HG02798 (cell line): ENCODE measurements at regions not wholly inside any gene's neighbourhood (a gene's known extent, or its start where the extent isn't known, plus 50 kb on each side); places are given as distances from the start of the nearest gene placed in this dataset.

Source experiments
- ATAC-seq: cut with Tn5 transposase; IDR thresholded peaks from one replicate; pipeline ENCODE4 v1.9.1; 2021; ENCODE audit warnings: mild to moderate bottlenecking; ENCODE audit not compliant: unreplicated experiment, poor library complexity

DNA sequence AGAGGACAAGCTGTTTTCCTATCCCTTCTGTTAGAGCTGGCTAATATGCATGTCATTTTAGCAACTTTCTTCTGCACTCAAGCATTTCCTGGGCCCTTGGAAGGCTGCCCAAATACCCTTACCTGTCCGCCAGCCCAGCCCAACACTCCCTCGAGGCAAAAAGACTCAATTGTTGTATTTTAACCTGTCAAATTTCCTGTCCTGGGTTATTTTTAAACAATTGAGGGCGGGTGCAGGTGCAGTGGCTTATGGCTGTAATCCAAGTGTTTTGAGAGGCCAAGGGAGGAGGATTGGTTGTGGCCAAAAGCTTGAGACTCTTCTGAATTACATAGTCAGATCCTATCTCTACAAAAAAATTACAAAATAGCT lies 125.0 kb upstream of the ARHGAP28 start:
- ATAC-seq: no peak

DNA sequence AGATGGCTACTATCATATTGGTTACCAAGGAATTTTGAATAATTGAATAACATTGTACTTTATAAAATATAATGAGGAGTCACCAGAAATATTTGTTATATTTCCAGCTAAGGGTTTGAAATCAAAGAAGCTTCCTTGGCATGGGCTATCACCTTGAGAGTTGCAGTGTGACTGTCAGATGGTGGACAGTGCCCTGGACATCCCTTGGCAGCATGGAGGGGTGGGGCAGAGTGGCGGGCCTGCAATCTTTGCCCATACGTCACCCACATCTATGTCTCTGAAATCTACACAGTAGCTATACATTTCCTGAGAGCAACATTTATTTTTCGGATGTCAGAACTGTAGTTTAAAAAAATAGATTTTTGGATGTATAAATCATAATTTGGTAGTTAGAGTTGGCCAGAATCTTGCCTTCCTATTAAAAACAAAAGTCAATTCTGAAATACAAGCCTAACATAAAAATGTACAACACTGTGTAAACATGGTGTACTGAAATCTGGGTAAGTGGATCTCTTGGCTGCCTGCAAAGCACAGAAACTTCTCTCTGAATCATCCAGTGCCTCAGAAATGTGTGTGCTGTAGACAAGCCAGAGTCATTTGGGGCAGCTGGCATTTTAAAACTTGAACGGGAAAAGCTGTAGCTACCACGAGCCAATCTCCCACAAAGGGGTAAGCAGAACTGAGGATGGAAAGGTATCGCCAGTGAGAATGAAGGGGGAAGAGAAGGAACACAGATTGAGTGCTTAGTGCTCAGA lies 124.2 kb upstream of the ARHGAP28 start:
- no peak for ATAC-seq

DNA sequence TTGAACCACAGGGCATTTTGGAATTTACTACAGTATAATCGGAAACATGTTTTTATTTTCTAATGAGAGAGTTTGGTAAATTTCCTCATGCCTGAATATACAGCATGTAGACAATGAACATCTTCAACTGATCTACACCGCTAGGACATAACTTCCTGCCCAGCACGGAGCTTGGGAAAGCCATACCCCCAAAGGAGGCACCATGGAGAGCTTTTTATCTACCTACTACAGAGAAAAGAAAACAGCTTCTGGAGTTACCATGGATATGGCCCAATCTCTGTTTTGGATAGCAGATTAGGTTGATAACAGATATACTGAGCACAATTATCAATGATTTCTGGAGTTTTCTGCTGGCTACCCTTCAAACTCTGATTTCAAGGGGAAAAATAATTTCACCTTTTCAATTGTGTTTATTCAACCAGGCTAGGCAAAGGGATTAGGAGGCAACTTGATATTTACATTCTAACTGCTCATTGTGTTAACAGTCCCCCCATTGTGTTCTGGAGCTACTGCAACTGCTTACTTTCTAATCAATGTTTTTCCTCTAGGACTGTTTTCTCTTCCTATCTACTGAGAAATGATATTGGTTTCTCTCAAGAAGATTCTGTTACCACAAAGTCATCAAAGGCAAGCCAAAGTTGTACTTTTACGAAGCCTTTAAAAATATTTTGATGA lies 123.0 kb upstream of the ARHGAP28 start:
- no peak for ATAC-seq

DNA sequence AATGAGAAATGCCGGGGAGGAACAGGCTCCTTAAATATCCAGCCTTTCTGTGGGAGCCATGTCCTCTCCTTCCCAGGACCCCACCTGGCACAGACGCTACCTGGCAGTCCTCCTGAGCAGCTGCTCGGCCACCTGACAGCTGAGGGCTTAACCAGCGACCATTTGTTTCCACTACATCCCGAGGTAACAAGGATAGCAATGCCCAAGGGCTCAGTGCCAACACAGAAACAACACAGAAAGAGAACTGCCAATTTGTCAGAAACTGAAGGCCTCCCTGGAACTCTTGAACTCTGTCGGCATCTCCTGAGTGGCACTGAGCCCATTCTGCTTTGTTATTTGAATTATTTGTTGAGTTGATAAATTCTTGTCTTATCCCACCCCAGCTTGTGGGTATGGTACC lies 122.2 kb upstream of the ARHGAP28 start:
- no peak for ATAC-seq

DNA sequence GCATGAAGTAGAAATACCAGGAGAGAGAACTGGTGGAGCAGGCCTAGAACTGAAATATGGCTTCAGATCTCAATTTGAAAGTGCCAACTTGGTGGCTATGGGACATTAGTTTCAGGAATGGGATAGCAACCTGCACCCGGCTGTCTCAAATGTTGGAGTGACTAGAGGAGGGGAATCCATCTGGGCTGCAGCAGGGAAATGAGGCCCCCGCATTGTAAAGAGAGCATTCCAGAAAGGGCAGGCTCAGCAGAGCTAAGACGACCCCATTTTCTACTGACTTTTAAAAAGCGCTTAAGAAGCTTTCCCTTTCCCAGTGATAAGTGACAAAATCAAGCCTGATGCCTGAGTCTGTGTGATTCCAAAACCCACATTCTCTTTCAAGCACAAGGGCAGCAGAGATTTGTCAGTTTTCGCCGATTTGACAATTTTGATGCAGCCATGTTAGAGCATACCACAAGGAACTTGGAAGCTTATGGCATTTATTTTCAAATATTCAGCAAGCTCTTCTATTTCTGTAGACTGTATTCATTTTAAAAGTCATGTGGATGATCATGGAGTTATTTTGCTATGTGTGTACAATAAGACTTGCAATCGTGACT lies 119.8 kb upstream of the ARHGAP28 start:
- ATAC-seq: no peak

DNA sequence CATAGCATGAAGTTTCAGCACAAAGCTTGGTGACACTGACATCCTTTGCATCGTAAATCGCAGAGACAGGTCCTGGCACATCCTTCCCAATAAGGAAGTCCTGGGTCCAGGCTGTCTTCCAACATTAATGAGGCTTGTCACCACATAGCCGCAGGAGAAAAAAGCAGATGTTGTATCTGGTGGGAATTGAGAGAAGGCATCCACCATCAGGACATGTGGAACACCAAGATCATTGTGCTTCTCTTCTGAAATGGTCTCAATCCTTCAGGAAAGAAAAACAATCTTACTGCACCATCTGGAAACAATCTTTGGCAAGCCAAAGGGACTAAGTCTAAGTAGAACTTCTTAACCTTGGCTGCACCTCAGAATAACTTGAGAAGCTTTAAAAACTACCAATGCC lies 119.0 kb upstream of the ARHGAP28 start:
- no peak for ATAC-seq

DNA sequence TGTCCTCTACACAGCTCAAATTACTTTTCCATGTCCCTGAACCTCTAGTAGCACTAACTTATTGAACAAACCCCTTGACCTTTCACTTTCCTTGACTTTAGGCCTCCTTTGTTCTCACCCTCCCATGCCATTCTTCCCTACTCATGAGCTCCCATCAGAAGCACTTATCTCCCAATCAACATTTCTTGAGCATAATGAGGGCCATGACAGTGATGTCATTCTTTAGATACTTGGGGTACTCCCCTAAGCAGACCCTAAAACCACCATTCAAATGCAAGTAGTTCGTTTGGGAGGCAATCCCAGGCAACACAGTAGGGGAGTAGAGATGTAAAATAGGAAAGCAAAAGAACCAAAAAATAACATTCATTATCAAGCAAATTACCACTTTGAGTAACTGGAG lies 115.9 kb upstream of the ARHGAP28 start:
- no peak for ATAC-seq

DNA sequence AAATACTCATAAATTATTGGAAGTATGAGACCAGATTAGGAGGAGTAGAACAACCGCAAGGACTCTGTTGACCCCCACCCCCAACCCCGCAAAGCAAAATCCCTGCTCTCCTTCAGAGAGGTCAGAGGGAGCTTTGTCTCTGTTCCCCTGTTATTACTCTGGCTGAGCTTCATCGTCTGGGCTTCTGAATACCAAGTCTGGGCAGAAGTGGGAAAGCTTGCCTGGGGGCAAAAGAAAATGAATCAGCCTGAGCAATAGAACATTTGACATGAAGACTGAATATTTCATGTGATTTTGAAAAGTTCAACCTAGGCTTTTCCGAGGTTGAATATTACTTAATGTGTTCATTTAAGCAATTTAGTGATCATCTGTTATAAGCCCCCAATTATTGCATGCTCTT lies 114.6 kb upstream of the ARHGAP28 start:
- ATAC-seq: no peak

DNA sequence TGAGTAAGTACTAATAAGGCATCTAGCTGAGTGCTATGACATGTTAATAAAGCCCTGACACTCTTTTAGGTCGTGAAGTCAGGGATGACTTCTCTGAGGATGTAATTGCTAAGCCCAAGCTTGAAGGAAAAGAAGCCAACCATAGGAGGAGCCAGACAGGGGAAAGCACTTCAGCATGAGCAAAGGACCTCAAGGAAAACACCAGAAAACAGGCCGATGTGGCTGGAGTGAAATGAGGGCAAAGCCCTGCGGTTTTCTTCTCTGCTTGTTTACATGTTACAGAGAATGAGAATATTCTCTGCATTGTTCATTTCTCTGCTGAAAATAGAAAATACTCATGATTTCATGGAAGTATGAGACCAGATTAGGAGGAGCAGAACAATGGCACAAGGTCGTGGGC lies 112.5 kb upstream of the ARHGAP28 start:
- ATAC-seq: no peak

DNA sequence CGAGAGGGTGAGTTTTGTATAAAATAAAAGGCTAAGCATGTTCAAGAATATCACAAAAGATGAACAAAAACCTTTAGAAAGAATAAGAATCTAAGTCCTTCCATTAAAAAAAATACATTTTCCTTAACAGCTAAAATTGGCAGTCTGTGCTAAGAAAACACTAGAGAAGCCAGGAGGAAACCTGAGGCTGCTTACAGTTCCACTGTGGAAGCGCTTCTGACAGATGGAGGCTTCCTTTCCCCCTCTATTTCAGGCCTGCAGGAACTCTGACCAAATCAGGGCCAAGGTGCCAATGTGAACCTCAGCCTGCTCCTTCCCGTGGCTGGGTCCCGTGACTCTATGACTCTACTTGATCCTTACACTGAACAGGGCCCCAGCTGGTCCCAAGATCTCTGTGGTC lies 108.1 kb upstream of the ARHGAP28 start:
- ATAC-seq: no peak

DNA sequence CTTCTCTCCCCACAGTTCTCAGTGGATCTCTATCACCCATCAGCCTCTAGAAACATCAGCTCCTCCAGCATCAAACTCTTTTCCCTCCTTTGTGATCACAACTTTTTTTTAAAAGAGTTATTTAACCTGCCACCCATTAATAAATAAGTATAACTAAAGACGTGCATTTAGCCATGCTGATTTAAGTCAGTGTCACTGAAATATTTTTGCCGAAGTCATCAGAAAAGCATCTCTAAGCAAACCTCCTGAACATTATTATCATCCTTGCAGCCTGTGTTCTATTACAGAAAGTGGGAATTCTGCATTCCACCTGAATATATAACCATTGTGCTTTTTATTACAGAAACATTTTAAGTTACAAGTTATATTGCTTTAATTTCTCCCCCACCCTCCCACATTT lies 106.2 kb upstream of the ARHGAP28 start:
- no peak for ATAC-seq

DNA sequence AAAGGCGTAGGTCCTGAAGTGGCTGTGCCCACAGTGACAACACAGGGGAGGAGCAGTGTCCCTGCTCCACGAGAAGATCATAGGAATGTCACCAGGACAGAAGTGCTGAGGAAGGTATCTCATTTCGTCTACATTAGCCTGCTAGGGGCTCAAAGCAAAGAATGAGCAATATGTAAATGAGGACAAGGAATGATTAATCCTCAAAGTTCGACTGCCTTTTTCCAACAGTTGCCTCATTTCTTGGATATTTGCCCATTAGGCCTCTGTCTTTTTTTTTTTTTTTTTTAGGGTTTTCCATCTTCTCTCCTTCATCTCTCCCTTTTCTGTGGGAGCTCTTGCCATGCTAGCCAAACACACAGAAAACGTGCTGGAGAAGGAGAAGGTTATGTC lies 105.2 kb upstream of the ARHGAP28 start:
- no peak for ATAC-seq

DNA sequence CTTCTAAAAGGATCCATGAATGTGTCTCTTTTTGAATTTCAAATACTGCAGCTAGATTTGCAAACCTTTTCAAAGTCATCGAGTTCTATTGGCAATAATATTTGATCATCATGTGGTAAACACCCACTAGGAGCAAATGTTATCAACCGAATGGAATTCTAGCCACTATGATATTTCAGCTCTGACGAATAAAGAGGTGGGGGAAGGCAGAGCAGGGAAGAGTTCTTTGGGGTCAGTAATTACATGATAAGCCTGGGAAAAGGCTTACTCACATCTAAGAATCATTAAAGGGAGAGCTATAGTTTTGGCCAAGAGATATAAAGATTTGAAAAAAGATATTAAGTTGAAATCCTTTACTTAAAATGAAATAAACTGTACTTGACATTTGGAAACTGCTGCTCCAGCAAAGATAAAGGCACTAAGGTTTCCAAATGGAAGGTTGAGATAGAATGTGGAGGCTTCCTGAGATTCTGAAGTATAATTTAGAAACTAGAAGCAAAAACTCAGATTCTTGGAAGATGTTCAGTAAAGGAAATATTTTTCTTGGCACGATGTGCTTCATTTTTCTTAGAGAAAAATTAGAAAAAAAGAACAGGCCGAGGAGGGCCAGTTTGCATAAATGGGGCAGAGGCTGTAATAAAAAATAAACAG lies 104.7 kb upstream of the ARHGAP28 start:
- no peak for ATAC-seq

DNA sequence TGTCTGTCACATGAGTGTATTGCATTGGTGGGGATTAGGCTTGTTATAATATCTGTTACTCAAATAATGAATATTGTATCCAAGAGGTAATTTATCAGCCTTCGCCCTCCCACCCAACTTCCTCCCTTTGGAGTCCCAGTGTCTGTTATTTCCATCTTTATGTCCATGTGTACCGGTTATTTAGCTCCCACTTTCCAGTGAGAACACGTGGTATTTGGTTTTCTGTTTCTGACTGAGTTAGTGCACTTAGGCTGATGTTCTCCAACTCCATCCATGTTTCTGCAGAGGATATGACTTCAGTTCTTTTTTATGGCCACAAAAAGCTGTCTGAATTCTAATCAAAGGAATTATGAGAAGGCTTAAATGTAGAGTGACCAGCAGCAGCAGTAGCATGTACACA lies 104.0 kb upstream of the ARHGAP28 start:
- no peak for ATAC-seq

DNA sequence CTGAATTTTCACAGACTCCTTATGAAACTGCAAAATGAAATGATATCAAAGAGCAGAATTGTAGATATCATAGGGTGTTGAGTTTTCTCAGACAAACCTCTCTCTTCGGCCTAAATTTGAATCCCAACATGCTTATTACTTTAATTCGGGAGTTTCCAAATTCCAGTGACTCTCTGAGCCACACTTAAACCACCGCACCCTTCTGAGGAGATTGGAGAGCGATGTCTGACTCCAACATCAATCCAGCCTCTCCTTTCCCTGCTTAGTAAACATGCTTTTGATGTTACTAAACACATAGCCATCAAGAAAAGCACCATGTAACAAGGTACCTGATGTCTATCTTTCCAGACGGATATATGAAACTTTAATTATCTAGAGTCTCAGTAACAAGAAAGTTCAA lies 103.1 kb upstream of the ARHGAP28 start:
- no peak for ATAC-seq

DNA sequence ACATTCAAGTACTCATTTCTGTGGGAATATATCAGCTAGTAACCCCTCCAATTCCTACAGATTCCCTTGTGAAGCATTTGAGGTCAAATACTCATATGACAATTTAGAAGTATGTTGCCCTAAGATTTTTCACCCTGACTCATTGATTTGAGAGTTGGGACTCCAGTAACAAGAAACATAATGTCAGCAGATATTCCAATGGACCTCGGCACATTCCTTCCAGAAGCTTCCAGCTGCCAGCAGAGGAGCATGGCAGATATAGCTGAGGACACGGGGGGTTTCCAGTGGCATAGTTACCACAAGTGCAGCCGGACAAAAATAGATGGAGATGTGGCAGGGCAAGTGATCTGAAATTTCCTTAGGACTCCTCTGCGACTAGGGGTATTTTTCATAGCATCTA lies 101.9 kb upstream of the ARHGAP28 start:
- ATAC-seq: no peak

DNA sequence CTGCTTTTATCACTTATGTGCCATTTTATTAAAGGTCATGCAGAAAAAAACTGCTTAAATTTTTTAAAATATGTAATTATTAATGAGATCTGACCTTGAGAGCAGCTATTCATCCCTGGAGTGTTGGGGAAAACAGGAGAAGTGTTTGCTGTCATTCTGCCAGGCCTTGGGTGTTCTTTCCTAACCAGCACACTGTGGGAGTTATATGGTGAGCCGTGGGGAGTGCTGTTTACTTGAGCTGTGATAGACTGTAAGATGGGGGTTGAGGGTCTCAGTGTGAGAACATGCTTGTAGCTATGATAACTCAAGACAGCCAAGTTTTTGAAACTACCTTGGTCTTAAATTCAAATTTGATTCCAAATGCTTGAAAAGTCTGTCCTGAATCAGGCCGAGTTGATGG lies 101.3 kb upstream of the ARHGAP28 start:
- no peak for ATAC-seq

DNA sequence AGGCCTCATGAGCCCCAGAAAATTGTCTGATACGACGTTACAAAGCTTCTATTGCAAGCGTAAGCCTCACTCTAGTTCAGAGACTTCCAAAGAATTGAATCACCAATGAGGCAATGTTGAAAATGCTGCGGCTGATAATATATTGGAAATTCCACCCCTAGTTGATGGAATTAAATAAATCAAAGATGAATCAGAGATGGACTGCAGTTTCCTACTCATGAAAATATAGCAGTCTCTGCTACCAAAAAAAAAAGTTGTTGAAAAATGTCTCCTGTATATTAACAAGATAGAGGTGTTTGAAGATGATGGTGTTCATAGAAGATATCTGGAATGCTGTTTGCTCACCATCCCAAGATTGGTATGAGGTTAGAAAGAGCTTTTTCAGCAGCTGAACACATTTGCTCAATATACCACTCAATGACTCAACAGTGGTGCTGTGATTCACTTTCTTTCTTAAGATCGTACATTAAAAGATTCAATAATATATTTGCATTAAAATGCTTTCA lies 99.8 kb upstream of the ARHGAP28 start:
- ATAC-seq: no peak

DNA sequence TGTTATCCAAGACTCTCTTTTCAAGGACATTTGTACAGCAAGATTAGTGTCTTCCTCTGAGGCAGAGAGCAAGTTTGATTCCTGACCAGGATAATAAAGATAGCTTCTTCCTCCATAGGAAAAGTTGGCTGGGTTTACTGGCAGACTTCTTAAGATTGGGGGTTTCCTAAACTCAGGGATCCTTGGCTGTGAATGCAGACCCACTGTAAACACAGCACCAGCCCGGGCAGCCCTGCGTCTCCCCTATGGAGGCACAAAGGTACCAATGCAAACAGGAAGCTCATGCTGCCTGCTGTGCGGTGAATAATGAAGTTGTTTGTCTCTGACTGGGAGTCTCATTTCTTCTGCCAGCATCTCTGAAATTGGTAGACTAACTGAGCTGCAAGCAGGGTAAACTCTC lies 96.2 kb upstream of the ARHGAP28 start:
- no peak for ATAC-seq

DNA sequence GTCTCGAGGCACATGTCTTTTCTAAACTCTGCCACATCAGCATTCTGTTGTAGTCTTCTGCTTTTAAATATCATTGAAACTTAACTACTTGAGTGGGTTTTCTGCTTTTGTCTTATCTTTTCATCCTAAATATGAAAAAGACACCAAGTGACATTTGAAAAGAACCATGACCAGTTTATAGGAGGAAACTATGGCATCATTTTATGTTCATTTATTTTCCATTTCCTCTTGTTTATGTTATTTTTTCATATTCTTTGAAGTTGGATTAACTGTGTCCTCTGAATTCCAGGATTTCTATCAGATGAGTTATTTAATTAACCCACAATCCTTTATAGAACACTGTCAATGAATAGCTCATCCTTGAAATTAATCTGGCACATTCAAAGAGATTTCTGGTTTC lies 93.4 kb upstream of the ARHGAP28 start:
- ATAC-seq: no peak

DNA sequence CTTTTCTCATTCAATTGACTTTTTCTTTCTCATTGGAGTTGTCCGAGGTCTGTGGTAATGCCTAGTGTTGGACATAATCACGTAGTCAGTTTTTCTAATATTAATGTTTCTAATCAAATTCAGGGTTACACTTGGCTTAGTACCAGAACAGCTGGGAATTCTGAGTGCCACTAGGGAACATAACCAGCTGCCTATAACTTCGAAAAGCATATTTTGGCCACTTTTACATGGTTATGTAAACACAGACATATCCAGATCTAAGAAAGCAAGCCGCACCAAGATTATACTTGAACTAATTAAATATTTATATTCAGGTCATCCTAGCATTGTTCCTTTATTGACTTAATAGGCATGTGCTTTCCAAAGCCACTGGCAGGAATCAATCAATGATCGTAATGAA lies 91.1 kb upstream of the ARHGAP28 start:
- no peak for ATAC-seq
